ENCODE measurements at regions not wholly inside any gene's neighbourhood (a gene's known extent, or its start where the extent isn't known, plus 50 kb on each side); places are given as distances from the start of the nearest gene placed in this dataset.

DNA sequence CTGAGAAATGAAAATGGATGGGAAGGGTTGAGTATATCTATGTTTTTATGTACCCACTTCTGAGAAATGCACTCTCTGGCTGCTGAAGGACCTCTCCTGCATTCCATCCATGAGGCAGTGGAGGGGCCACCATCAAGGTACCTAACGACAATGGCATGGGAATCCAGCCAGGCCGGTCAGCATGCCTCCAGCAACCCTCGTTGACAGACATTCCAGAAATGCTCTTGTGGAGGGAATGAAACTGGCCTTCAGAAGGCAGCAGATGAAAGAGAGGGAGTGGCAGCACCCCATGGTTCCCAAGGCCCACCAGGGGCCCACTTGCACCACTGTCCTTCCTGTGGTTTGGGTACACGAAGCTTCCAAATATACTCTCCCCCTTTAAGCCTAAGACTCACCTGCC is 269.0 kb downstream of the ARHGAP12 start:
- H3K27ac Mint-ChIP-seq: no peak overlapping the region
- Histone ChIP-seq H3K4me2 (no peak overlapping the region), H3K4me1 (ENCODE audit: insufficient read depth) (peaks cover 13% of the 10 kb centered on the region), H3F3A (replicated peaks; ENCODE audit: low read depth) (no peaks in the 10 kb centered on the region), H3K79me2 (replicated peaks; ENCODE audit: insufficient read depth) (no peaks in the 10 kb centered on the region), H3K27me3 (ENCODE audit: insufficient read depth) (no peaks in the 10 kb centered on the region), H3K9me2 (ENCODE audit: insufficient read depth) (peaks cover 6% of the 10 kb centered on the region; the same call in 1 of the 2 replicates), H3K27ac (ENCODE audit: low read depth) (no peak overlapping the region), H4K20me1 (replicated peaks; ENCODE audit: insufficient read depth) (no peaks in the 10 kb centered on the region), H3K4me3 (no peak overlapping the region), H2AFZ (no peak overlapping the region), H3K36me3 (ENCODE audit: insufficient read depth) (no peaks in the 10 kb centered on the region)
- no peaks in the 10 kb centered on the region for H3K36me3 Mint-ChIP-seq (ENCODE audit: low read depth)
- no peak for TF ChIP-seq CTCF (conservative IDR thresholded peaks at IDR 0.05; ENCODE audit: low read depth in 2 of 2)
- 0 out of 2 replicates have a peak, but pooled peaks have one; percentile 17 for TF ChIP-seq ZNF462 (CRISPR knock-in tag; IDR thresholded peaks at IDR 0.05)
- peaks cover 17% of the 10 kb centered on the region for H3K4me1 Mint-ChIP-seq
- H3K4me3 Mint-ChIP-seq: no peak overlapping the region
- ATAC-seq (no peak), DNase-seq (ENCODE audit: low spot score) (no peak)
- peaks cover 3% of the 10 kb centered on the region; the same call in 1 of the 3 replicates for H3K9me3 Mint-ChIP-seq
- H3K27me3 Mint-ChIP-seq (ENCODE audit: insufficient read depth, low read depth, poor library complexity): no peaks in the 10 kb centered on the region

DNA sequence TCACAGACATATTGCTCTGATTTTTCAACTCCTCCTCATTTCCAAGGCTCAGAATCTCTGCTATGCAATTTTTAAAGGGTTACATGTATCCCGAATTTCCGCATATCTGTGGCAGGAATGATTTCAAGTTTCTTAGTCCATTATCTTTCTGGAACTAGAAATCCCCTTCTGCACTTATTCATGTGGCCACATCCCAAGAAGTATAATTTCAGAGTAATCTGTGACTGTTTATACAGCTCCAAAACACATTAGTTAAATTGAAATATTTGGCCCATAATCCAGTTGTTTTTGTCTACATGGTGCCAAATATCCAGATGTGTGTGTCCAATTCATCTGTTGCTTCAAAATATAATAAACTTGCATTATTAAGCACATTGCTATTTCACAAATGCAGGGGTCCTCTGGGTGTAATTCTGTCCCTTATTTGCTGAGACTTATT is 271.2 kb downstream of the ARHGAP12 start:
- H3K4me1 ChIP-seq (ENCODE audit: insufficient read depth): peaks cover 7% of the 10 kb centered on the region; the same call in 1 of the 2 replicates
- TF ChIP-seq JUNB (IDR thresholded peaks at IDR 0.05; ENCODE audit: unreplicated experiment) (no peak), ZNF331 (CRISPR knock-in tag; IDR thresholded peaks at IDR 0.05; ENCODE audit: low read depth) (no peak), POLR2AphosphoS5 (IDR thresholded peaks at IDR 0.05; ENCODE audit: low read depth) (no peak), STAT1 (IDR thresholded peaks at IDR 0.05; ENCODE audit: unreplicated experiment) (no peak)
- TF ChIP-seq, protein P1, sequence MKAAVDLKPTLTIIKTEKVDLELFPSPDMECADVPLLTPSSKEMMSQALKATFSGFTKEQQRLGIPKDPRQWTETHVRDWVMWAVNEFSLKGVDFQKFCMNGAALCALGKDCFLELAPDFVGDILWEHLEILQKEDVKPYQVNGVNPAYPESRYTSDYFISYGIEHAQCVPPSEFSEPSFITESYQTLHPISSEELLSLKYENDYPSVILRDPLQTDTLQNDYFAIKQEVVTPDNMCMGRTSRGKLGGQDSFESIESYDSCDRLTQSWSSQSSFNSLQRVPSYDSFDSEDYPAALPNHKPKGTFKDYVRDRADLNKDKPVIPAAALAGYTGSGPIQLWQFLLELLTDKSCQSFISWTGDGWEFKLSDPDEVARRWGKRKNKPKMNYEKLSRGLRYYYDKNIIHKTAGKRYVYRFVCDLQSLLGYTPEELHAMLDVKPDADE (IDR thresholded peaks at IDR 0.05): no peak

More for the DNA sequence above, 271.2 kb downstream of the ARHGAP12 start:
- Histone ChIP-seq H3F3A (replicated peaks; ENCODE audit: low read depth) (no peaks in the 10 kb centered on the region), H3K36me3 (ENCODE audit: insufficient read depth) (no peaks in the 10 kb centered on the region), H3K79me2 (replicated peaks; ENCODE audit: insufficient read depth) (no peaks in the 10 kb centered on the region), H2AFZ (0 out of 2 replicates have a peak overlapping the region, but pooled peaks have one; percentile 19), H3K27me3 (ENCODE audit: insufficient read depth) (no peaks in the 10 kb centered on the region), H3K9me2 (ENCODE audit: insufficient read depth) (peaks cover 6% of the 10 kb centered on the region; the same call in 1 of the 2 replicates), H3K4me3 (no peak overlapping the region), H4K20me1 (replicated peaks; ENCODE audit: insufficient read depth) (no peaks in the 10 kb centered on the region), H3K27ac (ENCODE audit: low read depth) (no peak overlapping the region), H3K4me2 (no peak overlapping the region)
- Mint-ChIP-seq H3K27me3 (ENCODE audit: insufficient read depth, low read depth, poor library complexity) (no peaks in the 10 kb centered on the region), H3K9me3 (no peaks in the 10 kb centered on the region), H3K36me3 (ENCODE audit: low read depth) (no peaks in the 10 kb centered on the region), H3K27ac (no peak overlapping the region), H3K4me3 (no peak overlapping the region), H3K4me1 (peaks cover 10% of the 10 kb centered on the region; the same call in 2 of the 3 replicates)
- ATAC-seq: no peak
- no peak for DNase-seq (ENCODE audit: low spot score)

Data from GM23338 (cell line).